HL-60 (cell line): ENCODE measurements at regions not wholly inside any gene's neighbourhood (a gene's known extent, or its start where the extent isn't known, plus 50 kb on each side); places are given as distances from the start of the nearest gene placed in this dataset.

Experiments
- GABPA ChIP-seq: IDR thresholded peaks from 2 replicates; pipeline ENCODE4 v1.6.1; 2012; ENCODE audit warnings: low read depth
- POLR2AphosphoS5 ChIP-seq: IDR thresholded peaks from 2 replicates; pipeline ENCODE4 v1.6.1; 2012; ENCODE audit warnings: low read depth
- TF ChIP-seq, protein P1 (sequence below): IDR thresholded peaks from one replicate; pipeline ENCODE4 v1.5.1; 2011; ENCODE audit warnings: low read length, control low read depth, inconsistent platforms; ENCODE audit not compliant: insufficient read depth
- TF ChIP-seq, protein P2 (sequence below): IDR thresholded peaks from 2 replicates; pipeline ENCODE4 v1.6.1; 2012; ENCODE audit warnings: low read depth; ENCODE audit not compliant: insufficient replicate concordance

DNA sequence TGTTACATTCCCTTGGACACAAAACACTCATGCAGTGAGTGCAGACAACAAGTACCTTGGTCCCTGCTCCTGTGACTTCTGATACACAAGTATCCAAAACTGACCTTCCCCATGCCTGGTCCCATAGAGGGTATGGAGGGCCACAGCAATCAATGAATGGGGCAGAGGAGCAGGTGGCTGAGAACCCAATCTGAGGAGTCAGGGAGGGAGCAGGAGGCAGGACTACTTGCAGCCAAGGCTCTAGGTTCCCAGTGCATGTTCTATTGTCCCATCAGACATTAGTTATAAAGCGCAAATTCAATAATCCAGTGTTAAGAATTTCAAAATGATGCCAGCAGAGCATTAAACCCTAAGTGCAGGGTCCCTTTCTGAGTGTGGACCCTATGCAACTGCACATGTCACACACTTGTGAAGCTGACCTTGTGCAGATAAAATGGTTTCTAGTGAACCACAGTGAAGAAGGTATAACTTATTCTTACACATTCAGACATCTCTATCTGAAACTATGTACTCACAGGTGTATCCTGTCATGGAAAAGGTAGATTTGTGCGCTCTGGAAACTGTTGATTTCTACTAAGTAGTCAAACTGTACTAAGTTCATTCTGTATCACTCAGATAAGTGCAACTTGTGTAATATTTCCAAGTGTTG, 107.3 kb upstream of the ABI3BP start:
- TF ChIP-seq, protein P1, sequence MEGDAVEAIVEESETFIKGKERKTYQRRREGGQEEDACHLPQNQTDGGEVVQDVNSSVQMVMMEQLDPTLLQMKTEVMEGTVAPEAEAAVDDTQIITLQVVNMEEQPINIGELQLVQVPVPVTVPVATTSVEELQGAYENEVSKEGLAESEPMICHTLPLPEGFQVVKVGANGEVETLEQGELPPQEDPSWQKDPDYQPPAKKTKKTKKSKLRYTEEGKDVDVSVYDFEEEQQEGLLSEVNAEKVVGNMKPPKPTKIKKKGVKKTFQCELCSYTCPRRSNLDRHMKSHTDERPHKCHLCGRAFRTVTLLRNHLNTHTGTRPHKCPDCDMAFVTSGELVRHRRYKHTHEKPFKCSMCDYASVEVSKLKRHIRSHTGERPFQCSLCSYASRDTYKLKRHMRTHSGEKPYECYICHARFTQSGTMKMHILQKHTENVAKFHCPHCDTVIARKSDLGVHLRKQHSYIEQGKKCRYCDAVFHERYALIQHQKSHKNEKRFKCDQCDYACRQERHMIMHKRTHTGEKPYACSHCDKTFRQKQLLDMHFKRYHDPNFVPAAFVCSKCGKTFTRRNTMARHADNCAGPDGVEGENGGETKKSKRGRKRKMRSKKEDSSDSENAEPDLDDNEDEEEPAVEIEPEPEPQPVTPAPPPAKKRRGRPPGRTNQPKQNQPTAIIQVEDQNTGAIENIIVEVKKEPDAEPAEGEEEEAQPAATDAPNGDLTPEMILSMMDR: no peak
- no peak for TF ChIP-seq GABPA
- TF ChIP-seq, protein P2, sequence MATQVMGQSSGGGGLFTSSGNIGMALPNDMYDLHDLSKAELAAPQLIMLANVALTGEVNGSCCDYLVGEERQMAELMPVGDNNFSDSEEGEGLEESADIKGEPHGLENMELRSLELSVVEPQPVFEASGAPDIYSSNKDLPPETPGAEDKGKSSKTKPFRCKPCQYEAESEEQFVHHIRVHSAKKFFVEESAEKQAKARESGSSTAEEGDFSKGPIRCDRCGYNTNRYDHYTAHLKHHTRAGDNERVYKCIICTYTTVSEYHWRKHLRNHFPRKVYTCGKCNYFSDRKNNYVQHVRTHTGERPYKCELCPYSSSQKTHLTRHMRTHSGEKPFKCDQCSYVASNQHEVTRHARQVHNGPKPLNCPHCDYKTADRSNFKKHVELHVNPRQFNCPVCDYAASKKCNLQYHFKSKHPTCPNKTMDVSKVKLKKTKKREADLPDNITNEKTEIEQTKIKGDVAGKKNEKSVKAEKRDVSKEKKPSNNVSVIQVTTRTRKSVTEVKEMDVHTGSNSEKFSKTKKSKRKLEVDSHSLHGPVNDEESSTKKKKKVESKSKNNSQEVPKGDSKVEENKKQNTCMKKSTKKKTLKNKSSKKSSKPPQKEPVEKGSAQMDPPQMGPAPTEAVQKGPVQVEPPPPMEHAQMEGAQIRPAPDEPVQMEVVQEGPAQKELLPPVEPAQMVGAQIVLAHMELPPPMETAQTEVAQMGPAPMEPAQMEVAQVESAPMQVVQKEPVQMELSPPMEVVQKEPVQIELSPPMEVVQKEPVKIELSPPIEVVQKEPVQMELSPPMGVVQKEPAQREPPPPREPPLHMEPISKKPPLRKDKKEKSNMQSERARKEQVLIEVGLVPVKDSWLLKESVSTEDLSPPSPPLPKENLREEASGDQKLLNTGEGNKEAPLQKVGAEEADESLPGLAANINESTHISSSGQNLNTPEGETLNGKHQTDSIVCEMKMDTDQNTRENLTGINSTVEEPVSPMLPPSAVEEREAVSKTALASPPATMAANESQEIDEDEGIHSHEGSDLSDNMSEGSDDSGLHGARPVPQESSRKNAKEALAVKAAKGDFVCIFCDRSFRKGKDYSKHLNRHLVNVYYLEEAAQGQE: no peak
- TF ChIP-seq POLR2AphosphoS5: no peak
